Transverse colon (tissue), 4 donors: ENCODE measurements at regions not wholly inside any gene's neighbourhood (a gene's known extent, or its start where the extent isn't known, plus 50 kb on each side); places are given as distances from the start of the nearest gene placed in this dataset.

Experiments
- DNase-seq: peaks from one replicate; pipeline ENCODE4 v3.0.0-alpha.2; 2019
- H3K27ac ChIP-seq, 4 donors: fragments of 200-600 bp; sonication (generic); 2 replicates each; pipeline ENCODE4 v1.5.1; 2016 to 2018; ENCODE audit warnings: inconsistent platforms in 4 of 4
- H3K27me3 ChIP-seq: fragments of 200-600 bp; sonication (generic); 2 replicates; pipeline ENCODE4 v1.5.1; 2017; ENCODE audit warnings: inconsistent platforms
- H3K36me3 ChIP-seq, 4 donors: fragments of 200-600 bp; sonication (generic); 2 replicates each; pipeline ENCODE4 v1.5.1; 2017 to 2019; ENCODE audit warnings: inconsistent platforms in 4 of 4
- H3K4me1 ChIP-seq, 4 donors: fragments of 200-600 bp; sonication (generic); 2 replicates each; pipeline ENCODE4 v1.5.1; 2017 to 2020; ENCODE audit warnings: inconsistent platforms in 4 of 4
- H3K4me3 ChIP-seq, 4 donors: fragments of 200-600 bp; sonication (generic); 1 replicate in 1 of 4; 2 replicates in 3 of 4; pipeline versions ENCODE4 v1.5.1 to v1.6.1; 2017 to 2019; ENCODE audit warnings: inconsistent platforms in 4 of 4
- H3K9me3 ChIP-seq, 2 donors: fragments of 200-600 bp; sonication (generic); 2 replicates each; pipeline ENCODE4 v1.5.1; 2017 to 2019; ENCODE audit warnings: inconsistent platforms in 2 of 2
- CTCF ChIP-seq, 5 experiments: fragments of 200-600 bp in 3 of 5; fragments of 450-650 bp in 2 of 5; sonication (generic) in 3 of 5; IDR thresholded peaks; 1 replicate in 2 of 5; 2 replicates in 3 of 5; pipeline ENCODE4 v1.5.1; 2016 to 2017; ENCODE audit warnings: antibody characterized with exemption in 5 of 5, inconsistent platforms in 3 of 5, mild to moderate bottlenecking in 2 of 5, moderate library complexity in 1 of 5
- EP300 ChIP-seq: sonication (generic); formaldehyde crosslinking; IDR thresholded peaks from one replicate; pipeline ENCODE4 v1.6.1; 2017; ENCODE audit warnings: antibody characterized with exemption, low read depth
- POLR2A ChIP-seq: fragments of 450-650 bp; IDR thresholded peaks from one replicate; pipeline ENCODE4 v1.6.1; 2016; ENCODE audit warnings: antibody characterized with exemption, mild to moderate bottlenecking, moderate library complexity
- POLR2AphosphoS5 ChIP-seq, 3 donors: sonication (generic); formaldehyde crosslinking; IDR thresholded peaks; one replicate each; pipeline ENCODE4 v1.6.1; 2016; ENCODE audit warnings: antibody characterized with exemption in 3 of 3
- WGBS, 2 donors: methylation state at CpG; one replicate each; pipeline ENCODE4 v1.1.5; 2018; ENCODE audit warnings: low coverage in 1 of 2; 5-methylcytosine and 5-hydroxymethylcytosine counted together
- in situ Hi-C, 4 donors: fragments of 200-750 bp; cut with MboI; loops; one replicate each; pipeline versions ENCODE4 v1.15.0 to v1.15.1; 2017; ENCODE audit warnings: low sequenced_read_pairs in 3 of 4, low pct_ligation_motif_present in 1 of 4, low pct_unique_long_range_greater_than_20kb in 1 of 4
- intact Hi-C: fragments of 100-400 bp; cut with DNase I; formaldehyde crosslinking; loops from one replicate; pipeline ENCODE4 v1.15.1; 2023; ENCODE audit warnings: low total_unique reads

- in situ Hi-C loops: no loop called here
These were observed 118.2 kb upstream of the GRIK3 start for GRCh38 chr1:37152491-37152890.

GRCh38 chr1:37153116-37154100 is 119.1 kb upstream of the GRIK3 start:
- no peaks in the 10 kb centered on the region for H3K4me1 ChIP-seq
- no peaks in the 10 kb centered on the region for H3K36me3 ChIP-seq
- H3K27ac ChIP-seq: no peak overlapping the region
- in situ Hi-C loops: no loop called here
- H3K27me3 ChIP-seq: no peaks in the 10 kb centered on the region
- no peak for TF ChIP-seq EP300
- no peak for TF ChIP-seq POLR2AphosphoS5 (IDR thresholded peaks at IDR 0.05)
- no peak for TF ChIP-seq CTCF (IDR thresholded peaks at IDR 0.05)
- TF ChIP-seq POLR2A: no peak
- no peak overlapping the region for H3K4me3 ChIP-seq
- no peaks in the 10 kb centered on the region for H3K9me3 ChIP-seq
- DNase-seq: no peak
- intact Hi-C loops: no loop called here
- 64 to 100% methylated on average over 1 to 3 of the region's 3 CpGs for WGBS, 2 donors

More at GRCh38 chr1:37152491-37152890, 118.2 kb upstream of the GRIK3 start:
- no peak for DNase-seq
- Histone ChIP-seq H3K4me3 (no peak overlapping the region), H3K27me3 (no peaks in the 10 kb centered on the region), H3K36me3 (no peaks in the 10 kb centered on the region), H3K4me1 (no peaks in the 10 kb centered on the region), H3K9me3 (no peaks in the 10 kb centered on the region), H3K27ac (no peak overlapping the region)
- 49 to 68% methylated on average over 3 to 6 of the region's 6 CpGs for WGBS, 2 donors
- intact Hi-C loops: no loop called here
- no peak for TF ChIP-seq POLR2AphosphoS5 (IDR thresholded peaks at IDR 0.05)
- no peak for TF ChIP-seq CTCF (IDR thresholded peaks at IDR 0.05)
- no peak for TF ChIP-seq POLR2A
- TF ChIP-seq EP300: no peak

GRCh38 chr1:37156646-37157045 is 122.3 kb upstream of the GRIK3 start:
- WGBS, 2 donors: 40 to 67% methylated on average over 1 to 9 of the region's 9 CpGs
- no peaks in the 10 kb centered on the region for H3K36me3 ChIP-seq
- H3K4me3 ChIP-seq: no peak overlapping the region
- H3K27ac ChIP-seq: no peak overlapping the region
- intact Hi-C loops (no loop called here), in situ Hi-C loops (no loop called here)
- no peaks in the 10 kb centered on the region for H3K4me1 ChIP-seq
- H3K27me3 ChIP-seq: no peaks in the 10 kb centered on the region
- H3K9me3 ChIP-seq: no peaks in the 10 kb centered on the region
- TF ChIP-seq CTCF (IDR thresholded peaks at IDR 0.05) (no peak), EP300 (no peak), POLR2AphosphoS5 (IDR thresholded peaks at IDR 0.05) (no peak), POLR2A (no peak)
- DNase-seq: no peak

GRCh38 chr1:37157634-37158033 is 123.3 kb upstream of the GRIK3 start:
- 29 to 61% methylated on average over 2 to 5 of the region's 5 CpGs for WGBS, 2 donors
- H3K36me3 ChIP-seq: no peaks in the 10 kb centered on the region
- H3K27ac ChIP-seq: no peak overlapping the region
- no peak for DNase-seq
- no peaks in the 10 kb centered on the region for H3K9me3 ChIP-seq
- TF ChIP-seq CTCF (IDR thresholded peaks at IDR 0.05) (no peak), EP300 (no peak), POLR2AphosphoS5 (IDR thresholded peaks at IDR 0.05) (no peak), POLR2A (no peak)
- no peaks in the 10 kb centered on the region for H3K27me3 ChIP-seq
- no peaks in the 10 kb centered on the region for H3K4me1 ChIP-seq
- in situ Hi-C loops: no loop called here
- intact Hi-C loops: no loop called here
- H3K4me3 ChIP-seq: no peak overlapping the region
